CD14-positive monocyte (primary cell): ENCODE measurements at regions not wholly inside any gene's neighbourhood (a gene's known extent, or its start where the extent isn't known, plus 50 kb on each side); places are given as distances from the start of the nearest gene placed in this dataset.

ENCODE experiments used
- DNase-seq, 3 donors: peaks; one replicate each; pipeline ENCODE4 v3.0.0-alpha.2; 2011 to 2022
- H2AFZ ChIP-seq: 2 replicates; pipeline ENCODE4 v1.6.0; 2012; ENCODE audit warnings: mild to moderate bottlenecking, low read depth, low read length, inconsistent platforms; ENCODE audit not compliant: insufficient read depth, poor library complexity, severe bottlenecking
- H3K27ac ChIP-seq, 2 donors: 1 replicate in 1 of 2; 2 replicates in 1 of 2; pipeline ENCODE4 v1.5.1; 2012 to 2013; ENCODE audit warnings: low read length in 2 of 2, control low read depth in 1 of 2, inconsistent platforms in 1 of 2, low read depth in 1 of 2, mild to moderate bottlenecking in 1 of 2
- H3K27me3 ChIP-seq, 2 donors: one replicate each; pipeline versions ENCODE4 v1.6.0 to v1.6.1; 2011 to 2013; ENCODE audit warnings: low read length in 2 of 2; ENCODE audit not compliant: control insufficient read depth in 2 of 2, insufficient read depth in 2 of 2
- H3K36me3 ChIP-seq, 2 donors: replicated peaks in 1 of 2; 1 replicate in 1 of 2; 2 replicates in 1 of 2; pipeline versions ENCODE4 v1.5.1 to v1.6.1; 2012 to 2013; ENCODE audit warnings: low read length in 2 of 2, control low read depth in 1 of 2, inconsistent platforms in 1 of 2, mild to moderate bottlenecking in 1 of 2; ENCODE audit not compliant: insufficient read depth in 2 of 2, control insufficient read depth in 1 of 2
- H3K4me1 ChIP-seq, 2 donors: 1 replicate in 1 of 2; 2 replicates in 1 of 2; pipeline versions ENCODE4 v1.5.1 to v1.6.1; 2012 to 2013; ENCODE audit warnings: low read length in 2 of 2, control low read depth in 1 of 2, inconsistent platforms in 1 of 2, mild to moderate bottlenecking in 1 of 2, moderate library complexity in 1 of 2; ENCODE audit not compliant: insufficient read depth in 2 of 2, control insufficient read depth in 1 of 2
- H3K4me2 ChIP-seq: replicated peaks from 2 replicates; pipeline ENCODE3; 2012; ENCODE audit warnings: low read length, moderate library complexity, mild to moderate bottlenecking; ENCODE audit not compliant: poor library complexity, severe bottlenecking; ENCODE audit errors: extremely low read depth
- H3K4me3 ChIP-seq, 3 experiments: fragments of 200-600 bp in 1 of 3; sonication (generic) in 1 of 3; replicated peaks in 1 of 3; 1 replicate in 2 of 3; 2 replicates in 1 of 3; pipeline ENCODE4 v1.5.1; 2011 to 2013; ENCODE audit warnings: low read length in 3 of 3, mild to moderate bottlenecking in 3 of 3, control low read depth in 2 of 3, low read depth in 2 of 3, inconsistent platforms in 1 of 3, moderate library complexity in 1 of 3
- H3K79me2 ChIP-seq: 2 replicates; pipeline ENCODE4 v1.6.0; 2012; ENCODE audit warnings: mild to moderate bottlenecking, control low read depth, inconsistent platforms, low read length, moderate library complexity; ENCODE audit not compliant: insufficient read depth
- H3K9ac ChIP-seq: 2 replicates; pipeline ENCODE4 v1.6.0; 2017; ENCODE audit warnings: low read length, mild to moderate bottlenecking; ENCODE audit not compliant: insufficient read depth, poor library complexity, severe bottlenecking
- H3K9me3 ChIP-seq, 2 donors: replicated peaks in 1 of 2; 1 replicate in 1 of 2; 2 replicates in 1 of 2; pipeline versions ENCODE4 v1.5.1 to v1.6.1; 2012 to 2013; ENCODE audit warnings: low read length in 2 of 2, control low read depth in 1 of 2; ENCODE audit not compliant: control insufficient read depth in 1 of 2, insufficient read depth in 1 of 2
- H4K20me1 ChIP-seq: 2 replicates; pipeline ENCODE4 v1.6.0; 2012; ENCODE audit warnings: mild to moderate bottlenecking, low read length, control low read depth, moderate library complexity; ENCODE audit not compliant: insufficient read depth
- H3K27ac Mint-ChIP-seq, 7 donors: one replicate each; pipeline ENCODE4 v1.8.0; 2020; ENCODE audit warnings: mild to moderate bottlenecking in 7 of 7, mixed read lengths in 7 of 7, moderate library complexity in 6 of 7, inconsistent platforms in 2 of 7
- H3K27me3 Mint-ChIP-seq, 3 donors: one replicate each; pipeline ENCODE4 v1.8.0; 2021 to 2022; ENCODE audit warnings: low read depth in 3 of 3, mild to moderate bottlenecking in 3 of 3, mixed read lengths in 3 of 3, moderate library complexity in 3 of 3, inconsistent platforms in 1 of 3
- H3K36me3 Mint-ChIP-seq, 2 donors: one replicate each; pipeline ENCODE4 v1.8.0; 2020; ENCODE audit warnings: mixed read lengths in 2 of 2, inconsistent platforms in 1 of 2, mild to moderate bottlenecking in 1 of 2
- H3K4me1 Mint-ChIP-seq: one replicate; pipeline ENCODE4 v1.8.0; 2020; ENCODE audit warnings: mild to moderate bottlenecking, mixed read lengths
- H3K4me3 Mint-ChIP-seq, 2 donors: one replicate each; pipeline ENCODE4 v1.8.0; 2020; ENCODE audit warnings: mild to moderate bottlenecking in 2 of 2, mixed read lengths in 2 of 2, moderate library complexity in 1 of 2
- H3K9me3 Mint-ChIP-seq, 7 donors: one replicate each; pipeline ENCODE4 v1.8.0; 2020 to 2022; ENCODE audit warnings: mixed read lengths in 7 of 7, mild to moderate bottlenecking in 6 of 7, moderate library complexity in 6 of 7, inconsistent platforms in 2 of 7
- CTCF ChIP-seq: fragments of 200-600 bp; IDR thresholded peaks from one replicate; pipeline ENCODE4 v1.8.0; 2022; ENCODE audit warnings: antibody characterized with exemption, mild to moderate bottlenecking
- WGBS: methylation state at CpG from one replicate; pipeline ENCODE4 v1.1.5; 2013; ENCODE audit warnings: missing lambda C conversion rate; ENCODE audit not compliant: insufficient coverage; 5-methylcytosine and 5-hydroxymethylcytosine counted together
- intact Hi-C, 2 donors: fragments of 100-400 bp; cut with micrococcal nuclease; formaldehyde crosslinking; loops; one replicate each; pipeline versions ENCODE4 v1.15.0 to v1.15.1; 2023

GRCh38 chr3:39587113-39587512 is 119.6 kb downstream of the MOBP start:
- Histone ChIP-seq H3K9me3 (no peaks in the 10 kb centered on the region), H3K27ac (no peak overlapping the region), H3K36me3 (no peaks in the 10 kb centered on the region), H2AFZ (no peak overlapping the region), H3K4me1 (no peaks in the 10 kb centered on the region), H3K4me3 (no peak overlapping the region), H3K79me2 (no peaks in the 10 kb centered on the region), H3K4me2 (no peak overlapping the region), H4K20me1 (no peaks in the 10 kb centered on the region), H3K27me3 (no peaks in the 10 kb centered on the region), H3K9ac (no peak overlapping the region)
- peaks cover 0 to 6% (median 0%) of the 10 kb centered on the region in 7 donors for H3K9me3 Mint-ChIP-seq
- no peak overlapping the region for H3K4me3 Mint-ChIP-seq
- peaks cover 0 to 3% (median 2%) of the 10 kb centered on the region in 3 donors for H3K27me3 Mint-ChIP-seq
- TF ChIP-seq CTCF, result no peak
- no peak for DNase-seq
- intact Hi-C loops, result no loop called here
- no peaks in the 10 kb centered on the region for H3K36me3 Mint-ChIP-seq
- H3K4me1 Mint-ChIP-seq, result no peaks in the 10 kb centered on the region
- no CpG with 5 or more reads among the region's 1 CpG for WGBS
- H3K27ac Mint-ChIP-seq, result no peak overlapping the region

DNA sequence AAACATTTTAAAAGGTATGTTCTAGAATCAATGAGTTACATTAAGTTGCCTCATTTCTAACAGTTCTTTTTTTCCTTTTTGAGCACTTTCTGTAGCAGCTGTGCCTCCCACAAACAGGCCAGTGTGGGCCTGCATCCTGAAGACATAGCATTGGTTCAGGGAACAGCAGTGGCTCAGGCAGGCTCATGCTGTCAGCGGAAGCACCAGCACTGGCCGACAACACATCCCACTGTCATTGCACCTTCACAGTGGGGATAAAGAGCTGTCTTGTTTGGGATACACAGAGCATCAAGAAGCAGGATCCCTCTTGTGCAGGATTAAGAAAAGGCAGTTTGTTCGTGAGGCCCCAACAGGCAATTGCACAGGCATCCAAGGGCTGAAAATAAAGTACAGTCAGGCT is 123.3 kb downstream of the MOBP start:
- no peak overlapping the region for H3K9ac ChIP-seq
- no peaks in the 10 kb centered on the region for H3K9me3 ChIP-seq
- H3K4me3 Mint-ChIP-seq, result no peak overlapping the region
- WGBS, result 67% methylated on average over 1 of the region's 3 CpGs
- no peaks in the 10 kb centered on the region for H3K36me3 Mint-ChIP-seq
- no peaks in the 10 kb centered on the region for H3K36me3 ChIP-seq
- no peaks in the 10 kb centered on the region for H3K4me1 ChIP-seq
- TF ChIP-seq CTCF, result no peak
- no peak for DNase-seq
- intact Hi-C loops, result no loop called here
- H3K79me2 ChIP-seq, result no peaks in the 10 kb centered on the region
- no peak overlapping the region for H3K27ac ChIP-seq
- H3K4me3 ChIP-seq, result no peak overlapping the region
- no peak overlapping the region for H2AFZ ChIP-seq
- H3K9me3 Mint-ChIP-seq, result no peaks in the 10 kb centered on the region
- no peaks in the 10 kb centered on the region for H4K20me1 ChIP-seq
- H3K4me1 Mint-ChIP-seq, result no peaks in the 10 kb centered on the region
- no peak overlapping the region for H3K27ac Mint-ChIP-seq
- peaks cover 0 to 2% (median 0%) of the 10 kb centered on the region in 3 donors for H3K27me3 Mint-ChIP-seq
- no peaks in the 10 kb centered on the region for H3K27me3 ChIP-seq
- H3K4me2 ChIP-seq, result no peak overlapping the region
